ENCODE measurements at regions not wholly inside any gene's neighbourhood (a gene's known extent, or its start where the extent isn't known, plus 50 kb on each side); places are given as distances from the start of the nearest gene placed in this dataset.

GRCh38 chr10:130763071-130763470 lies 548.5 kb downstream of the TCERG1L start:
- no peak for TF ChIP-seq TAF1 (IDR thresholded peaks at IDR 0.05; ENCODE audit: low read depth, low read length)
- no peak for TF ChIP-seq POLR2AphosphoS5 (IDR thresholded peaks at IDR 0.05; ENCODE audit: low read depth, low read length)
- TF ChIP-seq POLR2A (IDR thresholded peaks at IDR 0.05; ENCODE audit: low read depth, low read length), result no peak
